DOHH2 (cell line): ENCODE measurements at regions not wholly inside any gene's neighbourhood (a gene's known extent, or its start where the extent isn't known, plus 50 kb on each side); places are given as distances from the start of the nearest gene placed in this dataset.
"Not testable (repeated sequence)": the region's sequence is repeated elsewhere in the genome, so short reads cannot be mapped to it uniquely, and the experiment has no call there.

Experiments
- H3F3A ChIP-seq: fragments of 200-600 bp; sonication (generic), shearing (Covaris generic); 2 replicates; pipeline ENCODE4 v1.6.0; 2016; ENCODE audit warnings: antibody characterized with exemption, mild to moderate bottlenecking; ENCODE audit not compliant: control insufficient read depth, insufficient read depth
- H3K27ac ChIP-seq: fragments of 200-600 bp; sonication (generic); 2 replicates; pipeline ENCODE4 v1.5.1; 2014; ENCODE audit warnings: low read depth, mild to moderate bottlenecking, low read length, moderate library complexity
- H3K27me3 ChIP-seq: fragments of 200-600 bp; sonication (generic); 2 replicates; pipeline ENCODE4 v1.6.1; 2014; ENCODE audit warnings: mild to moderate bottlenecking, low read length, mixed read lengths; ENCODE audit not compliant: control insufficient read depth
- H3K36me3 ChIP-seq: fragments of 200-600 bp; sonication (generic); 2 replicates; pipeline ENCODE4 v1.6.1; 2014; ENCODE audit warnings: mild to moderate bottlenecking, low read length, moderate library complexity, mixed read lengths; ENCODE audit not compliant: control insufficient read depth
- H3K4me1 ChIP-seq: fragments of 200-600 bp; sonication (generic); 2 replicates; pipeline ENCODE4 v1.6.1; 2014; ENCODE audit warnings: mild to moderate bottlenecking, low read length, mixed read lengths; ENCODE audit not compliant: control insufficient read depth
- H3K4me2 ChIP-seq: fragments of 200-600 bp; sonication (generic); 2 replicates; pipeline ENCODE4 v1.6.0; 2014; ENCODE audit warnings: mild to moderate bottlenecking, low read length, moderate library complexity
- H3K4me3 ChIP-seq: fragments of 200-600 bp; sonication (generic); 2 replicates; pipeline ENCODE4 v1.5.1; 2014; ENCODE audit warnings: mild to moderate bottlenecking, low read length, mixed read lengths
- H3K79me2 ChIP-seq: fragments of 200-600 bp; sonication (generic); 2 replicates; pipeline ENCODE4 v1.6.1; 2014; ENCODE audit warnings: mild to moderate bottlenecking, low read length, mixed read lengths; ENCODE audit not compliant: control insufficient read depth
- H3K9me2 ChIP-seq: fragments of 200-600 bp; sonication (generic); replicated peaks from 2 replicates; pipeline ENCODE4 v1.6.1; 2014; ENCODE audit warnings: mild to moderate bottlenecking, low read length, mixed read lengths; ENCODE audit not compliant: control insufficient read depth
- H3K9me3 ChIP-seq: fragments of 200-600 bp; sonication (generic); 2 replicates; pipeline ENCODE4 v1.6.1; 2014; ENCODE audit warnings: antibody characterized with exemption, low read length, mixed read lengths; ENCODE audit not compliant: control insufficient read depth, insufficient read depth
- H4K20me1 ChIP-seq: fragments of 200-600 bp; sonication (generic); 2 replicates; pipeline ENCODE4 v1.6.0; 2014; ENCODE audit warnings: low read depth, mild to moderate bottlenecking, antibody characterized with exemption, low read length, moderate library complexity; ENCODE audit not compliant: control insufficient read depth, insufficient read depth
- EZH2phosphoT487 ChIP-seq: fragments of 200-600 bp; sonication (generic); IDR thresholded peaks from 2 replicates; pipeline ENCODE4 v1.6.1; 2017; ENCODE audit warnings: borderline replicate concordance, mild to moderate bottlenecking, antibody characterized with exemption, low read length, moderate library complexity, mixed read lengths
- TF ChIP-seq, protein P1 (sequence below): fragments of 200-600 bp; sonication (generic); IDR thresholded peaks from one replicate; pipeline ENCODE4 v1.5.1; 2014; ENCODE audit warnings: antibody characterized with exemption, mild to moderate bottlenecking, low read depth, low read length; ENCODE audit not compliant: poor library complexity, severe bottlenecking

DNA sequence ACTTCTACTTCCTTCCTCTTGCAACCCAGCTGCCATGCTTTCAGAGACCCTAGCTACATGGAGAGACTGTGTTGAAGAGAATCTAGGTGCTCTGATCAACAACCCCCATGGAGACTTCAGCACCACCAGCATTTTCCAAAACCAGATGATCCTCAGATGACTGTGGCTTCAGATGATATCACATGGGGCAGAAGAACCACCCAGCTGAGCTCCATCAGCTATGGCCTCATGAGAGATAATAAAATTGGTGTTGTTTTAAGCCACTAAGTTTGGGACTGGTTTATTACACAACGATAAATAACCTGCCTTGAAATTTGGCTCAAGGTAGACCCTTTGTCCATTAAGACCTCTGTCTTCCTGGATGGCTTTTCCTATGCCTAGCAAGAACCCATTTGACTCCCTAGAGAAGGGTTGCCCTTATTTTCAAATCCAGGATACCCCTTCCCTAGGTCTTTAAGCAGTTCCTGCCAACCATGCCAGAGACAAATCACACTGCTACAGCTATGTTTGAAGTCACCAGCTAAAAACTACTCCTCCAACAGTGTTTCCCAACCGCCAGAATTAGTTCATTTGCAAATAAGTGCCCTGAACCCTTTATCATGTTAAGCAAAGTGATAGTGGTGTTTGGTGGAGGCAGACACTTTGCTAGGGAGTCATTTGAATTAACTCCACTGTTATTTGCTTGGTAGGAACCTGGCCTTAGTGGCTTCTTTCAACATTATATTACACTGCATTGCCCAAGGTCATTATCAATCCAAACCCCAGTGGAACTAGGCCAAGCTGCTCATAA, 136.9 kb upstream of the PALS2 start:
- no peak overlapping the region for H3K4me3 ChIP-seq
- H3K79me2 ChIP-seq: no peaks in the 10 kb centered on the region
- H3K27ac ChIP-seq: no peak overlapping the region
- H3K27me3 ChIP-seq: no peaks in the 10 kb centered on the region
- H3K4me2 ChIP-seq: no peak overlapping the region
- H3F3A ChIP-seq: no peaks in the 10 kb centered on the region
- no peaks in the 10 kb centered on the region for H3K36me3 ChIP-seq
- no peaks in the 10 kb centered on the region for H4K20me1 ChIP-seq
- no peaks in the 10 kb centered on the region for H3K4me1 ChIP-seq
- TF ChIP-seq EZH2phosphoT487: no peak
- TF ChIP-seq, protein P1, sequence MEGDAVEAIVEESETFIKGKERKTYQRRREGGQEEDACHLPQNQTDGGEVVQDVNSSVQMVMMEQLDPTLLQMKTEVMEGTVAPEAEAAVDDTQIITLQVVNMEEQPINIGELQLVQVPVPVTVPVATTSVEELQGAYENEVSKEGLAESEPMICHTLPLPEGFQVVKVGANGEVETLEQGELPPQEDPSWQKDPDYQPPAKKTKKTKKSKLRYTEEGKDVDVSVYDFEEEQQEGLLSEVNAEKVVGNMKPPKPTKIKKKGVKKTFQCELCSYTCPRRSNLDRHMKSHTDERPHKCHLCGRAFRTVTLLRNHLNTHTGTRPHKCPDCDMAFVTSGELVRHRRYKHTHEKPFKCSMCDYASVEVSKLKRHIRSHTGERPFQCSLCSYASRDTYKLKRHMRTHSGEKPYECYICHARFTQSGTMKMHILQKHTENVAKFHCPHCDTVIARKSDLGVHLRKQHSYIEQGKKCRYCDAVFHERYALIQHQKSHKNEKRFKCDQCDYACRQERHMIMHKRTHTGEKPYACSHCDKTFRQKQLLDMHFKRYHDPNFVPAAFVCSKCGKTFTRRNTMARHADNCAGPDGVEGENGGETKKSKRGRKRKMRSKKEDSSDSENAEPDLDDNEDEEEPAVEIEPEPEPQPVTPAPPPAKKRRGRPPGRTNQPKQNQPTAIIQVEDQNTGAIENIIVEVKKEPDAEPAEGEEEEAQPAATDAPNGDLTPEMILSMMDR: no peak
- no peaks in the 10 kb centered on the region for H3K9me2 ChIP-seq
- H3K9me3 ChIP-seq: no peaks in the 10 kb centered on the region

DNA sequence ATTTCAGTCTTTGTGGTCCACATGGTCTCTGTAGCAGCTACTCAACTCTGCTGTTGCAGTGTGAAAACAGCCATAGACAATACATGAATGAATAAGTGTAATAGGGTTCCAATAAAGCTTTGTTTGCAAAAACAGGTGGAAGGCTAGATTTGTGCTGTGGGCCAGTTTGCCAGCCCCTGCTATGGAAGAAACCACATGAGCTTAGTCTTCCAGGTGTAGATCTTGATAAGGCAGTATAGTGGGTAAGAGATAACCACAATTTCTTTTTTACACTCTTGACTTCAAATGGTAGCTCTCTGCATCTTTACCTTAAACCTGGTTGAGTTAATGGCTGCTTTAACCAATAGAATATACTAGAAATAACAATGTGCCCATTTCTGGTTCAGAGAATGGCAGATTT, 135.0 kb upstream of the PALS2 start:
- Histone ChIP-seq H3K4me1 (0 out of 2 replicates have a peak, but pooled peaks cover 6% of the 10 kb centered on the region), H3K9me3 (no peaks in the 10 kb centered on the region), H3K79me2 (no peaks in the 10 kb centered on the region), H3K4me2 (no peak overlapping the region), H4K20me1 (no peaks in the 10 kb centered on the region), H3K9me2 (no peaks in the 10 kb centered on the region), H3F3A (no peaks in the 10 kb centered on the region), H3K36me3 (no peaks in the 10 kb centered on the region), H3K27ac (no peak overlapping the region), H3K4me3 (no peak overlapping the region), H3K27me3 (no peaks in the 10 kb centered on the region)
- TF ChIP-seq, protein P1: no peak
- TF ChIP-seq EZH2phosphoT487: no peak

DNA sequence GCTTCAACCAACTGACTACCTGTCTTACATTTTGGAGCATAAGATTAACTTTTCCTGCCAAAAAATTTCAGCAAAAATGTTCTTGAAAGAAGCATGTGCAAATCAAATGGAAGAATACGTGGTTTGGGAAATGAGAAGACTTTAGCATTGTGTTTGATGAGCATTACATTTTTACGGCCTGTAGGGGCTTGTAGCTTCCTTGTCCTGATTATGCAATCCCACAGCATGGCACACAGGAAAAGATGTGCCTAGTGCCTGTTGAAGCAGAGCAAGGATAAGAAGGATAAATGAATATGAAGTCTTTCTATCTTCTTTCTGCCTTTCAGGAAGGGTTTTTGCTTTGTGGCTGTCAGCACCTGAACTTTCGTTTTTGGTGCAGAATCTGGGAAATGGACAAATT, 134.1 kb upstream of the PALS2 start:
- not testable (repeated sequence) for H3K4me1 ChIP-seq, H3K9me2 ChIP-seq, H3K27me3 ChIP-seq, H3K36me3 ChIP-seq, H3K4me3 ChIP-seq, H3F3A ChIP-seq, H3K9me3 ChIP-seq, H3K79me2 ChIP-seq, H4K20me1 ChIP-seq, H3K4me2 ChIP-seq, H3K27ac ChIP-seq

DNA sequence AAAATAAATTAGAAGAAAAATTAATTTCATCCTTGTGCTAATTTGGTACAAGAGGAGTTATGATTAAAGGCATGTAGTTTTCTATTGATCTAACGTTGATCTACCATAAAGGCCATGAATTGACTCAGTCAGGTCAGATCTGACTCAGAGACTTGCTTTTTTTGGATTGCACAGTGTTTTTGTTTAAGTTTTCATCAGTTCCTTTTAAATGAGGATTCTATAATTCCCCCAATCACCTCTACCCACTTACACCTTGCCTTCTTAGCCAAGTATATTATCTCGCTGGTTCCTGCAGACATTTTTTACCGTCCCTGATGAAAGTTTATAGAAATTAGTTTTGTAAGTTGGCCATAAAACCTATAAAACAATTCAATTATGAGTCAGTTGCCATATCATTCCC, 132.4 kb upstream of the PALS2 start:
- H3K79me2 ChIP-seq: no peaks in the 10 kb centered on the region
- no peak for TF ChIP-seq EZH2phosphoT487
- TF ChIP-seq, protein P1: no peak
- no peaks in the 10 kb centered on the region for H3K36me3 ChIP-seq
- H3K4me1 ChIP-seq: 0 out of 2 replicates have a peak, but pooled peaks cover 6% of the 10 kb centered on the region
- no peaks in the 10 kb centered on the region for H3K9me3 ChIP-seq
- H3F3A ChIP-seq: no peaks in the 10 kb centered on the region
- H3K4me3 ChIP-seq: no peak overlapping the region
- H3K27ac ChIP-seq: no peak overlapping the region
- H3K9me2 ChIP-seq: no peaks in the 10 kb centered on the region
- no peaks in the 10 kb centered on the region for H3K27me3 ChIP-seq
- H4K20me1 ChIP-seq: no peaks in the 10 kb centered on the region
- no peak overlapping the region for H3K4me2 ChIP-seq
